ENCODE measurements at regions not wholly inside any gene's neighbourhood (a gene's known extent, or its start where the extent isn't known, plus 50 kb on each side); places are given as distances from the start of the nearest gene placed in this dataset.

DNA sequence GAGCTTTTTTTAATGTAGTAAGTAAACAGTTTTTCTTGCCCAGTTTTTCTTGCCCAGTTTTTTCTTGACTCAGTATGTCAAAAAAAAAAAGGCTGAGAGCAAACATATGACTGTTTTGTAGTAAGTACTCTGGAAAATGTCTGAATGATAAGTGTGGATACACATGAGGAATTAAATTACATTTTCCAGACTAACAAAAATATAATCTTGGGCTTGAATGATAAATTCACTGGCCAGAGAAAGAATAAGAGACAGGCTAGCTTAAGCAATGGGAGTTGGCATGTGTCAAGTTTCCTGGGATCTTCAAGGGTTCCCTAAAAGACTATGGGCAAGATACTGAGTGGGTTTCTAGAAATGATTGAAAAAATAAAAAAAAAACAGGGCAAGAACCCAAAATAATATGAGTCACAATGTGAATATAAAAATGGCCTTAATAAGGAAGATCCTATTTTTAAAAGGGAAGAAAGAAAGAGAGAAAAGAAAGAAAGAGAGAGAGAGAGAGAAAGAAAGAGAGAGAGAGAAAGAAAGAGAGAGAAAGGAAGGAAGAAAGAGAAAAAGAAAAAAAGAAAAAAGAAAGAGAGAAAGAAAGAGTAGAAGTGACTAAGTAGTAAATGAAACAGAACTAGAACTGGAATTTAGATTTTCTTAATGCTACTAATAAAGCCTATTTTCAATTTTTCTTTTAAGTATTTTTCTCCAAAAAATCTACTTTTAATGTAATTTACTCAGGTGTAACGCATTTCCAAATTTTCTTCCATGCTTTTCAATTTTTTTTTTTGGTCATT is 60.2 kb downstream of the TFPI2 start:
- H3K4me1 ChIP-seq (ENCODE audit: insufficient read depth, low read length) = no peaks in the 10 kb centered on the region; the same call in 1 of the 2 replicates
- H2BK20ac ChIP-seq (ENCODE audit: low read depth, low read length, poor library complexity, severe bottlenecking) = no peak overlapping the region
- H2BK5ac ChIP-seq (ENCODE audit: insufficient read length, low read length) = no peak overlapping the region
- H2AFZ ChIP-seq (ENCODE audit: low read length) = no peak overlapping the region
- H4K91ac ChIP-seq (ENCODE audit: insufficient read length, low read depth, low read length) = no peak overlapping the region
- Mint-ChIP-seq H3K4me1 (peaks cover 3 to 7% of the 10 kb centered on the region in 2 experiments), H3K27me3 (ENCODE audit: low read depth) (no peaks in the 10 kb centered on the region; the same call in 1 of the 2 replicates), H3K27ac (no peak overlapping the region; a peak in 1 of 7 replicates), H3K4me3 (no peak overlapping the region), H3K9me3 (no peaks in the 10 kb centered on the region), H3K36me3 (ENCODE audit: insufficient read depth in 1 of 3, low read depth in 3 of 3) (no peaks in the 10 kb centered on the region)
- H3K79me1 ChIP-seq (ENCODE audit: insufficient read depth, low read depth, low read length, poor library complexity, severe bottlenecking) = no peaks in the 10 kb centered on the region
- no peak overlapping the region for H3K23ac ChIP-seq (ENCODE audit: insufficient read length, low read depth, low read length)
- no peak overlapping the region for H3K4ac ChIP-seq (ENCODE audit: low read depth, low read length)
- H3K18ac ChIP-seq (ENCODE audit: insufficient read length, low read depth, low read length) = no peak overlapping the region
- H3K27me3 ChIP-seq (ENCODE audit: insufficient read depth, low read length) = no peaks in the 10 kb centered on the region
- H3K14ac ChIP-seq (ENCODE audit: insufficient read depth, low read length) = no peak overlapping the region
- no peak overlapping the region for H3K4me2 ChIP-seq (ENCODE audit: insufficient read depth, insufficient read length, low read length)
- H4K20me1 ChIP-seq (ENCODE audit: control insufficient read depth, insufficient read depth, insufficient read length) = no peaks in the 10 kb centered on the region
- no peak overlapping the region for H2AK5ac ChIP-seq (ENCODE audit: insufficient read length, low read length)
- H3K9ac ChIP-seq (ENCODE audit: extremely low read depth, insufficient read length, low read length) = no peak overlapping the region
- no peaks in the 10 kb centered on the region for H3K9me3 ChIP-seq (ENCODE audit: control insufficient read depth, low read depth, low read length)
- H4K5ac ChIP-seq (ENCODE audit: insufficient read length, low read depth, low read length) = no peak overlapping the region
- no peak overlapping the region for H2BK120ac ChIP-seq (ENCODE audit: low read depth, low read length, poor library complexity, severe bottlenecking)
- H3T11ph ChIP-seq (ENCODE audit: low read length) = no peak overlapping the region
- H2BK15ac ChIP-seq (ENCODE audit: low read depth, low read length) = no peak overlapping the region
- DNase-seq = no peak
- H3K23me2 ChIP-seq (ENCODE audit: insufficient read length, low read depth, low read length, poor library complexity, severe bottlenecking) = no peaks in the 10 kb centered on the region
- H3K56ac ChIP-seq (ENCODE audit: insufficient read length, low read depth, low read length) = no peak overlapping the region
- no peaks in the 10 kb centered on the region for H3K79me2 ChIP-seq (ENCODE audit: insufficient read depth, low read length)
- no CpG with 5 or more reads among the region's 1 CpG for WGBS (ENCODE audit: extremely low coverage, insufficient read length, low lambda C conversion rate)
- no peak overlapping the region for H4K8ac ChIP-seq (replicated peaks; ENCODE audit: insufficient read length, low read depth, low read length)
- H3K27ac ChIP-seq (ENCODE audit: insufficient read length, low read depth, low read length) = no peak overlapping the region
- H2BK12ac ChIP-seq (ENCODE audit: insufficient read length, low read depth, low read length) = no peak overlapping the region
- TF ChIP-seq, protein P1, sequence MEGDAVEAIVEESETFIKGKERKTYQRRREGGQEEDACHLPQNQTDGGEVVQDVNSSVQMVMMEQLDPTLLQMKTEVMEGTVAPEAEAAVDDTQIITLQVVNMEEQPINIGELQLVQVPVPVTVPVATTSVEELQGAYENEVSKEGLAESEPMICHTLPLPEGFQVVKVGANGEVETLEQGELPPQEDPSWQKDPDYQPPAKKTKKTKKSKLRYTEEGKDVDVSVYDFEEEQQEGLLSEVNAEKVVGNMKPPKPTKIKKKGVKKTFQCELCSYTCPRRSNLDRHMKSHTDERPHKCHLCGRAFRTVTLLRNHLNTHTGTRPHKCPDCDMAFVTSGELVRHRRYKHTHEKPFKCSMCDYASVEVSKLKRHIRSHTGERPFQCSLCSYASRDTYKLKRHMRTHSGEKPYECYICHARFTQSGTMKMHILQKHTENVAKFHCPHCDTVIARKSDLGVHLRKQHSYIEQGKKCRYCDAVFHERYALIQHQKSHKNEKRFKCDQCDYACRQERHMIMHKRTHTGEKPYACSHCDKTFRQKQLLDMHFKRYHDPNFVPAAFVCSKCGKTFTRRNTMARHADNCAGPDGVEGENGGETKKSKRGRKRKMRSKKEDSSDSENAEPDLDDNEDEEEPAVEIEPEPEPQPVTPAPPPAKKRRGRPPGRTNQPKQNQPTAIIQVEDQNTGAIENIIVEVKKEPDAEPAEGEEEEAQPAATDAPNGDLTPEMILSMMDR (conservative IDR thresholded peaks at IDR 0.05) = no peak

All from H9 (cell line).